GM12878 (cell line): ENCODE measurements at regions not wholly inside any gene's neighbourhood (a gene's known extent, or its start where the extent isn't known, plus 50 kb on each side); places are given as distances from the start of the nearest gene placed in this dataset.

Source experiments
- ATAC-seq: fragments of 200-7000 bp; cut with Tn5 transposase; 3 replicates; pipeline ENCODE4 v1.9.1; 2020; ENCODE audit warnings: mild to moderate bottlenecking, moderate library complexity
- BruUV-seq: library from RNA; stranded (reverse); fragments of 400-500 nt; replicated peaks from 2 replicates; lab custom pipeline; 2021; lab: Mats Ljungman, UMichigan
- CTCF ChIA-PET: fragments of 300-600 bp; sonication (Branson Sonifier 250); formaldehyde crosslinking; extraction: SDS; loops from one replicate; lab custom pipeline; 2021; ENCODE audit warnings: inconsistent platforms; lab: Yijun Ruan, JAX
- POLR2A ChIA-PET: fragments of 350-600 bp; formaldehyde crosslinking; extraction: SDS; loops from one replicate; lab custom pipeline; 2021; ENCODE audit warnings: inconsistent platforms; lab: Charles Lee
- RAD21 ChIA-PET: fragments of 300-600 bp; sonication (Branson Sonifier 250); formaldehyde crosslinking; loops from one replicate; lab custom pipeline; 2023; ENCODE audit warnings: antibody characterized with exemption; ENCODE audit not compliant: unreplicated experiment; lab: Charles Lee
- SMC1A ChIA-PET: fragments of 300-600 bp; sonication (Branson Sonifier 250); formaldehyde crosslinking; loops from one replicate; lab custom pipeline; 2023; ENCODE audit not compliant: unreplicated experiment, uncharacterized antibody; lab: Charles Lee
- DNase-seq: peaks from one replicate; pipeline ENCODE4 v3.0.0-alpha.2; 2011; ENCODE audit warnings: low read depth, low spot score
- FAIRE-seq: peaks from 3 replicates; lab custom pipeline; 2011; peaks lifted over from hg19 to GRCh38; lab: Jason Lieb, UNC
- H2AFZ ChIP-seq: 2 replicates; pipeline ENCODE4 v1.6.0; 2011; ENCODE audit warnings: low read depth, low read length, control low read depth; ENCODE audit not compliant: control insufficient read depth
- H3K27ac ChIP-seq: 2 replicates; pipeline ENCODE4 v1.5.1; 2011; ENCODE audit warnings: control low read depth; ENCODE audit not compliant: control insufficient read depth, insufficient read depth
- H3K27me3 ChIP-seq, 2 experiments: replicated peaks in 1 of 2; 2 replicates each; pipeline versions ENCODE4 v1.6.0 to v1.6.1; 2011; ENCODE audit warnings: low read length in 1 of 2; ENCODE audit not compliant: control insufficient read depth in 2 of 2, insufficient read depth in 2 of 2
- H3K36me3 ChIP-seq, 2 experiments: 2 replicates each; pipeline ENCODE4 v1.5.1; 2011; ENCODE audit warnings: low read length in 1 of 2; ENCODE audit not compliant: control insufficient read depth in 2 of 2, insufficient read depth in 2 of 2
- H3K4me1 ChIP-seq: 2 replicates; pipeline ENCODE4 v1.6.1; 2011; ENCODE audit warnings: mild to moderate bottlenecking, low read length, moderate library complexity, mixed read lengths; ENCODE audit not compliant: control insufficient read depth, insufficient read depth
- H3K4me2 ChIP-seq: 2 replicates; pipeline ENCODE4 v1.6.0; 2011; ENCODE audit warnings: control low read depth; ENCODE audit not compliant: control insufficient read depth, insufficient read depth
- H3K4me3 ChIP-seq: fragments of 200-600 bp; sonication (generic); 2 replicates; pipeline ENCODE4 v1.5.1; 2016
- H3K79me2 ChIP-seq: 2 replicates; pipeline ENCODE4 v1.6.0; 2011; ENCODE audit warnings: low read length; ENCODE audit not compliant: control insufficient read depth, insufficient read depth
- H3K9ac ChIP-seq: 2 replicates; pipeline ENCODE4 v1.8.0; 2011; ENCODE audit warnings: low read length, control low read depth, mixed read lengths; ENCODE audit not compliant: control insufficient read depth, insufficient read depth
- H3K9me3 ChIP-seq: replicated peaks from 3 replicates; pipeline ENCODE4 v1.5.1; 2011; ENCODE audit warnings: mild to moderate bottlenecking, low read length; ENCODE audit not compliant: control insufficient read depth, insufficient read depth
- H4K20me1 ChIP-seq: 2 replicates; pipeline ENCODE4 v1.6.0; 2011; ENCODE audit not compliant: control insufficient read depth, insufficient read depth
- ATF7 ChIP-seq: fragments of 450-650 bp; IDR thresholded peaks from 2 replicates; pipeline ENCODE4 v1.6.1; 2016; ENCODE audit warnings: low read depth, mild to moderate bottlenecking
- BACH1 ChIP-seq: fragments of 450-650 bp; IDR thresholded peaks from 2 replicates; pipeline ENCODE4 v1.6.1; 2017; ENCODE audit warnings: mild to moderate bottlenecking, borderline replicate concordance
- BCLAF1 ChIP-seq: fragments of 450-650 bp; IDR thresholded peaks from 2 replicates; pipeline ENCODE4 v1.6.1; 2017; ENCODE audit warnings: antibody characterized with exemption, mild to moderate bottlenecking, moderate library complexity
- BHLHE40 ChIP-seq, 2 experiments: fragments of 450-650 bp in 1 of 2; IDR thresholded peaks; 2 replicates each; pipeline ENCODE4 v1.6.1; 2011 to 2017; ENCODE audit warnings: low read depth in 2 of 2, borderline replicate concordance in 1 of 2, improper control_type of control experiment in 1 of 2, low read length in 1 of 2, mild to moderate bottlenecking in 1 of 2
- CHD4 ChIP-seq: fragments of 200-600 bp; sonication (generic); IDR thresholded peaks from 2 replicates; pipeline ENCODE4 v1.6.1; 2016; ENCODE audit warnings: mild to moderate bottlenecking
- MYC ChIP-seq: IDR thresholded peaks from 2 replicates; pipeline ENCODE4 v1.6.1; 2011; ENCODE audit warnings: mild to moderate bottlenecking, low read length, moderate library complexity, inconsistent platforms; ENCODE audit not compliant: insufficient read depth, insufficient replicate concordance, insufficient read length, severe bottlenecking
- NFIC ChIP-seq: IDR thresholded peaks from 2 replicates; pipeline ENCODE4 v1.6.1; 2012; ENCODE audit warnings: low read depth, mild to moderate bottlenecking, inconsistent platforms, low read length, moderate library complexity
- NFXL1 ChIP-seq: fragments of 450-650 bp; IDR thresholded peaks from 2 replicates; pipeline ENCODE4 v1.6.1; 2017; ENCODE audit warnings: antibody characterized with exemption, mild to moderate bottlenecking, borderline replicate concordance
- POLR2AphosphoS5 ChIP-seq: IDR thresholded peaks from 2 replicates; pipeline ENCODE4 v1.6.1; 2011; ENCODE audit warnings: mild to moderate bottlenecking, low read length, inconsistent platforms
- PRDM15 ChIP-seq: fragments of 450-650 bp; formaldehyde crosslinking; IDR thresholded peaks from 2 replicates; pipeline ENCODE4 v1.4.0; 2020; ENCODE audit warnings: mild to moderate bottlenecking, moderate library complexity
- SIN3A ChIP-seq: IDR thresholded peaks from 2 replicates; pipeline ENCODE4 v1.6.1; 2012; ENCODE audit warnings: low read depth, low read length, improper control_type of control experiment
- SMARCA5 ChIP-seq: fragments of 450-650 bp; IDR thresholded peaks from 2 replicates; pipeline ENCODE4 v1.6.1; 2017; ENCODE audit warnings: mild to moderate bottlenecking
- TCF3 ChIP-seq: IDR thresholded peaks from 2 replicates; pipeline ENCODE4 v1.6.1; 2012; ENCODE audit warnings: low read depth, mild to moderate bottlenecking, low read length, borderline replicate concordance; ENCODE audit not compliant: insufficient read depth
- WGBS: methylation state at CpG from one replicate; pipeline ENCODE4 v1.1.6; 2016; ENCODE audit warnings: low lambda C conversion rate; ENCODE audit not compliant: insufficient replicate concordance, insufficient coverage; ENCODE audit errors: missing lambda C conversion rate; 5-methylcytosine and 5-hydroxymethylcytosine counted together
- in situ Hi-C: fragments of 300-500 bp; cut with MboI; formaldehyde crosslinking; loops from 9 replicates; pipeline ENCODE4 v1.14.3; 2018; ENCODE audit warnings: mixed read lengths
- intact Hi-C: fragments of 100-400 bp; cut with micrococcal nuclease; formaldehyde crosslinking; loops from one replicate; pipeline ENCODE4 v1.14.2; 2022; ENCODE audit not compliant: unreplicated experiment
- TF ChIP-seq, protein P1 (sequence below): fragments of 450-650 bp; IDR thresholded peaks from 2 replicates; pipeline ENCODE4 v1.6.1; 2017; ENCODE audit warnings: borderline replicate concordance

GRCh38 chr2:175834477-175834876, 167.6 kb downstream of the LNPK start:
- Histone ChIP-seq H3K4me1 (no peaks in the 10 kb centered on the region), H3K27me3 (no peaks in the 10 kb centered on the region; a peak in 2 of 4 replicates), H3K79me2 (no peaks in the 10 kb centered on the region), H3K9me3 (no peaks in the 10 kb centered on the region), H3K27ac (no peak overlapping the region), H2AFZ (no peak overlapping the region), H3K4me2 (no peak overlapping the region), H3K9ac (no peak overlapping the region), H4K20me1 (no peaks in the 10 kb centered on the region), H3K36me3 (no peaks in the 10 kb centered on the region), H3K4me3 (no peak overlapping the region)
- SMC1A ChIA-PET, result no interaction called here
- 18% methylated on average over 5 of the region's 5 CpGs for WGBS
- TF ChIP-seq, protein P1, sequence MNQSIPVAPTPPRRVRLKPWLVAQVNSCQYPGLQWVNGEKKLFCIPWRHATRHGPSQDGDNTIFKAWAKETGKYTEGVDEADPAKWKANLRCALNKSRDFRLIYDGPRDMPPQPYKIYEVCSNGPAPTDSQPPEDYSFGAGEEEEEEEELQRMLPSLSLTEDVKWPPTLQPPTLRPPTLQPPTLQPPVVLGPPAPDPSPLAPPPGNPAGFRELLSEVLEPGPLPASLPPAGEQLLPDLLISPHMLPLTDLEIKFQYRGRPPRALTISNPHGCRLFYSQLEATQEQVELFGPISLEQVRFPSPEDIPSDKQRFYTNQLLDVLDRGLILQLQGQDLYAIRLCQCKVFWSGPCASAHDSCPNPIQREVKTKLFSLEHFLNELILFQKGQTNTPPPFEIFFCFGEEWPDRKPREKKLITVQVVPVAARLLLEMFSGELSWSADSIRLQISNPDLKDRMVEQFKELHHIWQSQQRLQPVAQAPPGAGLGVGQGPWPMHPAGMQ, result no peak
- TF ChIP-seq MYC, result no peak
- TF ChIP-seq BACH1, result no peak
- TF ChIP-seq NFIC, result no peak
- TF ChIP-seq PRDM15 (CRISPR knock-in tag), result no peak
- TF ChIP-seq ATF7, result no peak
- no peak for TF ChIP-seq TCF3
- no peak for TF ChIP-seq BCLAF1
- no peak for TF ChIP-seq NFXL1
- no peak for TF ChIP-seq SIN3A
- TF ChIP-seq POLR2AphosphoS5, result no peak
- TF ChIP-seq SMARCA5, result no peak
- no peak for TF ChIP-seq CHD4
- no peak for TF ChIP-seq BHLHE40 (IDR thresholded peaks at IDR 0.05; ENCODE audit: borderline replicate concordance in 1 of 2, low read depth in 2 of 2, low read length in 1 of 2)
- in situ Hi-C loops (no loop called here), intact Hi-C loops (no loop called here)
- FAIRE-seq, result no peak
- no peak for ATAC-seq
- CTCF ChIA-PET, result no interaction called here
- RAD21 ChIA-PET, result no interaction called here
- no TSS peak for BruUV-seq
- DNase-seq, result no peak
- POLR2A ChIA-PET, result no interaction called here
